HCT116 (cell line): ENCODE measurements at regions not wholly inside any gene's neighbourhood (a gene's known extent, or its start where the extent isn't known, plus 50 kb on each side); places are given as distances from the start of the nearest gene placed in this dataset.

Experiments
- ATAC-seq: fragments of 200-7000 bp; cut with Tn5 transposase; 2 replicates; pipeline ENCODE4 v1.9.1; 2020; ENCODE audit warnings: mild to moderate bottlenecking, moderate library complexity
- BruUV-seq: library from RNA; stranded (reverse); fragments of 400-500 nt; replicated peaks from 2 replicates; lab custom pipeline; 2021; lab: Mats Ljungman, UMichigan
- CTCF ChIA-PET: fragments of 300-600 bp; sonication (Branson Sonifier 250); formaldehyde crosslinking; loops from one replicate; lab custom pipeline; 2021; ENCODE audit warnings: antibody characterized with exemption; lab: Charles Lee
- POLR2A ChIA-PET: fragments of 300-600, 350-600 bp; sonication (Branson Sonifier 250); formaldehyde crosslinking; loops from one replicate; lab custom pipeline; 2021; ENCODE audit warnings: antibody characterized with exemption; lab: Charles Lee
- RAD21 ChIA-PET, 2 experiments: fragments of 300-600 bp; sonication (Branson Sonifier 250); formaldehyde crosslinking; loops; one replicate each; lab custom pipeline; 2023; ENCODE audit warnings: low total read pairs in 2 of 2; ENCODE audit not compliant: uncharacterized antibody in 2 of 2, unreplicated experiment in 2 of 2, low non-redundant PET in 1 of 2; lab: Charles Lee
- DNase-seq: peaks from one replicate; pipeline ENCODE4 v3.0.0-alpha.2; 2010; ENCODE audit warnings: low read depth, low spot score
- H2AFZ ChIP-seq: fragments of 200-600 bp; shearing (Covaris generic), sonication (generic); 2 replicates; pipeline ENCODE4 v1.6.1; 2017; ENCODE audit warnings: low read depth, mixed run types, mixed read lengths, antibody characterized with exemption, low read length; ENCODE audit not compliant: poor library complexity, severe bottlenecking
- H3K27ac ChIP-seq: 2 replicates; pipeline ENCODE4 v1.5.1; 2012; ENCODE audit warnings: low read depth, low read length
- H3K27me3 ChIP-seq: fragments of 200-600 bp; sonication (generic); 2 replicates; pipeline ENCODE4 v1.6.1; 2016; ENCODE audit warnings: mixed run types, low read length, mixed read lengths; ENCODE audit not compliant: insufficient read depth
- H3K36me3 ChIP-seq, 2 experiments: fragments of 200-500 bp in 1 of 2; fragments of 200-600 bp in 1 of 2; sonication (Bioruptor generic) in 1 of 2; sonication (generic) in 1 of 2; 2 replicates each; pipeline versions ENCODE4 v1.5.1 to v1.6.1; 2014 to 2016; ENCODE audit warnings: low read length in 2 of 2, inconsistent platforms in 1 of 2, mixed read lengths in 1 of 2, mixed run types in 1 of 2; ENCODE audit not compliant: insufficient read depth in 2 of 2, control insufficient read depth in 1 of 2
- H3K4me1 ChIP-seq, 2 experiments: fragments of 200-600 bp in 1 of 2; sonication (generic) in 1 of 2; 2 replicates each; pipeline versions ENCODE4 v1.5.1 to v1.6.1; 2012 to 2017; ENCODE audit warnings: low read length in 2 of 2, inconsistent platforms in 1 of 2, mild to moderate bottlenecking in 1 of 2, mixed read lengths in 1 of 2, mixed run types in 1 of 2, moderate library complexity in 1 of 2; ENCODE audit not compliant: insufficient read depth in 2 of 2, control insufficient read depth in 1 of 2
- H3K4me2 ChIP-seq: fragments of 200-600 bp; sonication (generic); 2 replicates; pipeline ENCODE4 v1.6.1; 2017; ENCODE audit warnings: mixed run types, low read length, mixed read lengths
- H3K4me3 ChIP-seq, 2 experiments: fragments of 200-600 bp in 1 of 2; sonication (generic) in 1 of 2; replicated peaks in 1 of 2; 2 replicates each; pipeline ENCODE4 v1.5.1; 2011 to 2016; ENCODE audit warnings: low read length in 2 of 2, control low read depth in 1 of 2, low read depth in 1 of 2, mild to moderate bottlenecking in 1 of 2, mixed read lengths in 1 of 2, mixed run types in 1 of 2
- H3K79me2 ChIP-seq: fragments of 200-600 bp; sonication (generic); 2 replicates; pipeline ENCODE4 v1.6.1; 2017; ENCODE audit warnings: mild to moderate bottlenecking, mixed run types, low read length, moderate library complexity, mixed read lengths; ENCODE audit not compliant: insufficient read depth
- H3K9ac ChIP-seq: fragments of 200-600 bp; sonication (generic); 2 replicates; pipeline ENCODE4 v1.6.1; 2016; ENCODE audit warnings: low read length, mixed read lengths
- H3K9me2 ChIP-seq: fragments of 200-600 bp; sonication (generic), shearing (Covaris generic); 2 replicates; pipeline ENCODE4 v1.6.1; 2017; ENCODE audit warnings: mixed run types, mild to moderate bottlenecking, moderate library complexity; ENCODE audit not compliant: insufficient read depth
- H3K9me3 ChIP-seq, 2 experiments: fragments of 200-500 bp in 1 of 2; fragments of 200-600 bp in 1 of 2; sonication (Bioruptor generic) in 1 of 2; sonication (generic) in 1 of 2; 2 replicates each; pipeline ENCODE4 v1.6.1; 2014 to 2017; ENCODE audit warnings: low read length in 2 of 2, mixed read lengths in 2 of 2, inconsistent platforms in 1 of 2, low read depth in 1 of 2, mild to moderate bottlenecking in 1 of 2, mixed run types in 1 of 2, moderate library complexity in 1 of 2; ENCODE audit not compliant: control insufficient read depth in 1 of 2, insufficient read depth in 1 of 2
- H4K20me1 ChIP-seq: fragments of 200-600 bp; sonication (generic), shearing (Covaris generic); 2 replicates; pipeline ENCODE4 v1.6.1; 2017; ENCODE audit warnings: mixed run types, mild to moderate bottlenecking, moderate library complexity; ENCODE audit not compliant: insufficient read depth
- ATF3 ChIP-seq: IDR thresholded peaks from 2 replicates; pipeline ENCODE4 v1.6.1; 2012
- CBX3 ChIP-seq: IDR thresholded peaks from 2 replicates; pipeline ENCODE4 v1.6.1; 2012; ENCODE audit warnings: low read depth
- CEBPB ChIP-seq: IDR thresholded peaks from 2 replicates; pipeline ENCODE4 v1.6.1; 2012; ENCODE audit warnings: low read depth
- CTCF ChIP-seq, 3 experiments: fragments of 200-600 bp in 1 of 3; sonication (generic) in 1 of 3; IDR thresholded peaks in 2 of 3; conservative IDR thresholded peaks in 1 of 3; 2 replicates each; pipeline ENCODE4 v1.5.1; 2012 to 2017; ENCODE audit warnings: low read depth in 2 of 3, low read length in 2 of 3, antibody characterized with exemption in 1 of 3, borderline replicate concordance in 1 of 3, control low read depth in 1 of 3, mild to moderate bottlenecking in 1 of 3, mixed read lengths in 1 of 3, mixed run types in 1 of 3, moderate library complexity in 1 of 3; ENCODE audit not compliant: insufficient read depth in 1 of 3
- EGR1 ChIP-seq: IDR thresholded peaks from 2 replicates; pipeline ENCODE4 v1.6.1; 2012; ENCODE audit warnings: low read depth
- ELF1 ChIP-seq: IDR thresholded peaks from 2 replicates; pipeline ENCODE4 v1.6.1; 2012; ENCODE audit warnings: low read depth, borderline replicate concordance
- EZH2phosphoT487 ChIP-seq: fragments of 200-600 bp; IDR thresholded peaks from 2 replicates; pipeline ENCODE4 v1.6.1; 2018; ENCODE audit warnings: antibody characterized with exemption, borderline replicate concordance
- FOSL1 ChIP-seq: IDR thresholded peaks from 2 replicates; pipeline ENCODE4 v1.6.1; 2012; ENCODE audit warnings: low read depth
- JUND ChIP-seq: IDR thresholded peaks from 2 replicates; pipeline ENCODE4 v1.6.1; 2012
- MAX ChIP-seq: IDR thresholded peaks from 2 replicates; pipeline ENCODE4 v1.6.1; 2012
- POLR2AphosphoS5 ChIP-seq: IDR thresholded peaks from 2 replicates; pipeline ENCODE4 v1.6.1; 2011; ENCODE audit warnings: mild to moderate bottlenecking, low read depth, low read length, moderate library complexity
- RAD21 ChIP-seq: IDR thresholded peaks from 2 replicates; pipeline ENCODE4 v1.6.1; 2012; ENCODE audit warnings: low read depth, mild to moderate bottlenecking
- REST ChIP-seq: IDR thresholded peaks from 2 replicates; pipeline ENCODE4 v1.6.1; 2012; ENCODE audit warnings: low read depth
- SIN3A ChIP-seq: IDR thresholded peaks from 2 replicates; pipeline ENCODE4 v1.6.1; 2012; ENCODE audit warnings: low read depth
- SP1 ChIP-seq: IDR thresholded peaks from 2 replicates; pipeline ENCODE4 v1.6.1; 2012; ENCODE audit warnings: low read depth
- YY1 ChIP-seq: IDR thresholded peaks from 2 replicates; pipeline ENCODE4 v1.6.1; 2011; ENCODE audit warnings: low read length, low read depth, moderate library complexity, mild to moderate bottlenecking; ENCODE audit not compliant: insufficient replicate concordance; ENCODE audit errors: extremely low read depth
- ZBTB33 ChIP-seq: IDR thresholded peaks from 2 replicates; pipeline ENCODE4 v1.6.1; 2011; ENCODE audit warnings: mild to moderate bottlenecking, low read length, moderate library complexity; ENCODE audit not compliant: insufficient replicate concordance; ENCODE audit errors: extremely low read depth
- ZFX ChIP-seq: fragments of 450-650 bp; IDR thresholded peaks from 2 replicates; pipeline ENCODE4 v1.6.1; 2017
- ZNF274 ChIP-seq: fragments of 200-500 bp; sonication (Bioruptor generic); IDR thresholded peaks from 2 replicates; pipeline ENCODE4 v1.6.1; 2014; ENCODE audit warnings: mild to moderate bottlenecking, low read depth, low read length, inconsistent platforms
- intact Hi-C: fragments of 100-400 bp; cut with micrococcal nuclease; formaldehyde crosslinking; loops from 2 replicates; pipeline ENCODE4 v1.10.0; 2022

GRCh38 chr2:129050101-129050500, 731.4 kb upstream of the HS6ST1 start:
- Histone ChIP-seq H3K4me1 (no peaks in the 10 kb centered on the region), H4K20me1 (no peaks in the 10 kb centered on the region), H3K9ac (no peak overlapping the region), H3K36me3 (no peaks in the 10 kb centered on the region), H3K79me2 (no peaks in the 10 kb centered on the region), H3K4me3 (no peak overlapping the region), H3K4me2 (no peak overlapping the region), H2AFZ (no peak overlapping the region), H3K27me3 (no peaks in the 10 kb centered on the region), H3K27ac (no peak overlapping the region), H3K9me2 (no peaks in the 10 kb centered on the region), H3K9me3 (no peaks in the 10 kb centered on the region)
- intact Hi-C loops: no loop called here
- ATAC-seq (no peak), DNase-seq (no peak)
- ChIA-PET CTCF (no interaction called here), POLR2A (no interaction called here), RAD21 (no interaction called here)
- no TSS peak for BruUV-seq
- TF ChIP-seq YY1 (no peak), ZFX (no peak), JUND (no peak), EGR1 (no peak), POLR2AphosphoS5 (no peak), CBX3 (no peak), MAX (no peak), CEBPB (no peak), REST (no peak), RAD21 (no peak), ZNF274 (no peak), FOSL1 (no peak), SIN3A (no peak), SP1 (no peak), EZH2phosphoT487 (no peak), ATF3 (no peak), ZBTB33 (no peak), ELF1 (no peak), CTCF (IDR thresholded peaks at IDR 0.05 in 2 of 3, conservative IDR thresholded peaks at IDR 0.05 in 1 of 3; ENCODE audit: borderline replicate concordance in 1 of 3, insufficient read depth in 1 of 3, low read depth in 2 of 3, low read length in 2 of 3) (no peak)
- TF ChIP-seq, all 23 proteins: peak for 0
